IMR-90 (cell line): ENCODE measurements at regions not wholly inside any gene's neighbourhood (a gene's known extent, or its start where the extent isn't known, plus 50 kb on each side); places are given as distances from the start of the nearest gene placed in this dataset.

Experiments
- ATAC-seq: fragments of 200-7000 bp; cut with Tn5 transposase; 2 replicates; pipeline ENCODE4 v1.9.1; 2020; ENCODE audit warnings: low read depth, mild to moderate bottlenecking, moderate library complexity
- BruUV-seq: library from RNA; stranded (reverse); fragments of 400-500 nt; replicated peaks from 2 replicates; lab custom pipeline; 2021; lab: Mats Ljungman, UMichigan
- CTCF ChIA-PET: fragments of 300-600 bp; formaldehyde crosslinking; extraction: SDS; loops from one replicate; lab custom pipeline; 2021; ENCODE audit warnings: antibody characterized with exemption; lab: Yijun Ruan, JAX
- POLR2A ChIA-PET: fragments of 300-600 bp; sonication (Branson Sonifier 250); formaldehyde crosslinking; loops from one replicate; lab custom pipeline; 2022; ENCODE audit warnings: antibody characterized with exemption; ENCODE audit not compliant: unreplicated experiment; lab: Charles Lee
- DNase-seq: peaks from one replicate; pipeline ENCODE4 v3.0.0; 2013
- H2AFZ ChIP-seq: replicated peaks from 2 replicates; pipeline ENCODE3; 2013; ENCODE audit warnings: low read length, mild to moderate bottlenecking; ENCODE audit not compliant: poor library complexity
- H2AK5ac ChIP-seq: 2 replicates; pipeline ENCODE4 v1.6.1; 2013; ENCODE audit warnings: low read depth, low read length, inconsistent platforms
- H2AK9ac ChIP-seq: replicated peaks from 2 replicates; pipeline ENCODE3; 2013; ENCODE audit warnings: mild to moderate bottlenecking, low read depth, low read length, moderate library complexity; ENCODE audit not compliant: poor library complexity
- H2BK120ac ChIP-seq: 2 replicates; pipeline ENCODE4 v1.6.1; 2013; ENCODE audit warnings: low read depth, low read length, inconsistent platforms
- H2BK15ac ChIP-seq: 3 replicates; pipeline ENCODE4 v1.6.1; 2013; ENCODE audit warnings: low read depth, low read length, inconsistent platforms
- H2BK20ac ChIP-seq: 2 replicates; pipeline ENCODE4 v1.6.1; 2013; ENCODE audit warnings: low read depth, mild to moderate bottlenecking, inconsistent platforms, low read length, moderate library complexity
- H2BK5ac ChIP-seq: 2 replicates; pipeline ENCODE4 v1.6.1; 2013; ENCODE audit warnings: mild to moderate bottlenecking, low read depth, low read length, inconsistent platforms; ENCODE audit not compliant: poor library complexity, severe bottlenecking
- H3K14ac ChIP-seq: replicated peaks from 2 replicates; pipeline ENCODE4 v1.6.1; 2013; ENCODE audit warnings: low read depth, low read length, inconsistent platforms
- H3K18ac ChIP-seq: 2 replicates; pipeline ENCODE4 v1.6.1; 2013; ENCODE audit warnings: low read depth, low read length, control low read depth
- H3K23ac ChIP-seq: 2 replicates; pipeline ENCODE4 v1.6.1; 2013; ENCODE audit warnings: low read depth, low read length, inconsistent platforms
- H3K27ac ChIP-seq: 2 replicates; pipeline ENCODE4 v1.5.1; 2013; ENCODE audit warnings: mild to moderate bottlenecking, control low read depth, low read length; ENCODE audit not compliant: insufficient read depth
- H3K27me3 ChIP-seq: 2 replicates; pipeline ENCODE4 v1.6.1; 2013; ENCODE audit warnings: low read length; ENCODE audit not compliant: control insufficient read depth, insufficient read depth
- H3K36me3 ChIP-seq: 2 replicates; pipeline ENCODE4 v1.6.1; 2013; ENCODE audit warnings: low read length, mixed read lengths; ENCODE audit not compliant: control insufficient read depth, insufficient read depth
- H3K4ac ChIP-seq: 2 replicates; pipeline ENCODE4 v1.6.1; 2013; ENCODE audit warnings: low read depth, low read length, inconsistent platforms
- H3K4me1 ChIP-seq: 2 replicates; pipeline ENCODE4 v1.6.1; 2013; ENCODE audit warnings: low read length, mixed read lengths; ENCODE audit not compliant: control insufficient read depth, insufficient read depth
- H3K4me2 ChIP-seq: 2 replicates; pipeline ENCODE4 v1.6.1; 2013; ENCODE audit warnings: low read depth, mild to moderate bottlenecking, control low read depth, low read length, moderate library complexity
- H3K4me3 ChIP-seq: 2 replicates; pipeline ENCODE4 v1.5.1; 2013; ENCODE audit warnings: low read depth, mild to moderate bottlenecking, control low read depth, low read length, moderate library complexity; ENCODE audit not compliant: insufficient read depth
- H3K56ac ChIP-seq: 2 replicates; pipeline ENCODE4 v1.6.1; 2013; ENCODE audit warnings: low read length, inconsistent platforms; ENCODE audit not compliant: insufficient read depth; ENCODE audit errors: extremely low read depth
- H3K79me1 ChIP-seq, 2 experiments: 2 replicates each; pipeline ENCODE4 v1.6.1; 2013; ENCODE audit warnings: low read length in 2 of 2, inconsistent platforms in 1 of 2, low read depth in 1 of 2
- H3K9ac ChIP-seq: 2 replicates; pipeline ENCODE4 v1.6.1; 2013; ENCODE audit warnings: low read depth, low read length, control low read depth
- H3K9me1 ChIP-seq: 2 replicates; pipeline ENCODE4 v1.6.1; 2013; ENCODE audit warnings: low read length, inconsistent platforms; ENCODE audit not compliant: insufficient read depth
- H3K9me3 ChIP-seq: 2 replicates; pipeline ENCODE4 v1.6.1; 2013; ENCODE audit warnings: low read length; ENCODE audit not compliant: control insufficient read depth, insufficient read depth
- H4K20me1 ChIP-seq: 2 replicates; pipeline ENCODE4 v1.6.1; 2013; ENCODE audit warnings: low read length, inconsistent platforms; ENCODE audit not compliant: insufficient read depth
- H4K5ac ChIP-seq: 2 replicates; pipeline ENCODE4 v1.6.1; 2013; ENCODE audit warnings: mild to moderate bottlenecking, low read depth, low read length, control low read depth
- H4K8ac ChIP-seq, 2 experiments: 2 replicates each; pipeline ENCODE4 v1.6.1; 2013; ENCODE audit warnings: low read depth in 2 of 2, low read length in 2 of 2, control low read depth in 1 of 2, inconsistent platforms in 1 of 2
- H4K91ac ChIP-seq: 2 replicates; pipeline ENCODE4 v1.6.1; 2013; ENCODE audit warnings: low read depth, low read length, inconsistent platforms; ENCODE audit not compliant: insufficient read depth
- BHLHE40 ChIP-seq: fragments of 150-350 bp; IDR thresholded peaks from 2 replicates; pipeline ENCODE4 v1.6.1; 2016; ENCODE audit warnings: mild to moderate bottlenecking, low read depth, low read length
- CEBPB ChIP-seq: IDR thresholded peaks from 2 replicates; pipeline ENCODE4 v1.6.1; 2012; ENCODE audit warnings: low read depth, low read length, improper control_type of control experiment
- CHD1 ChIP-seq: IDR thresholded peaks from 2 replicates; pipeline ENCODE4 v1.6.1; 2012; ENCODE audit warnings: low read depth, low read length, improper control_type of control experiment
- CTCF ChIP-seq: conservative IDR thresholded peaks from 2 replicates; pipeline ENCODE4 v1.5.1; 2012; ENCODE audit warnings: mild to moderate bottlenecking, low read depth, low read length, improper control_type of control experiment
- ELK1 ChIP-seq: fragments of 150-350 bp; IDR thresholded peaks from 2 replicates; pipeline ENCODE4 v1.6.1; 2016; ENCODE audit warnings: low read depth, mild to moderate bottlenecking, low read length, moderate library complexity, borderline replicate concordance
- FOS ChIP-seq: fragments of 150-350 bp; IDR thresholded peaks from 2 replicates; pipeline ENCODE4 v1.6.1; 2016; ENCODE audit warnings: low read depth, low read length
- MAFK ChIP-seq: IDR thresholded peaks from 2 replicates; pipeline ENCODE4 v1.6.1; 2012; ENCODE audit warnings: low read depth, low read length, improper control_type of control experiment
- MAZ ChIP-seq: IDR thresholded peaks from 2 replicates; pipeline ENCODE4 v1.6.1; 2012; ENCODE audit warnings: low read depth, mild to moderate bottlenecking, low read length, improper control_type of control experiment, moderate library complexity, borderline replicate concordance
- MXI1 ChIP-seq: IDR thresholded peaks from 2 replicates; pipeline ENCODE4 v1.6.1; 2012; ENCODE audit warnings: low read depth, mild to moderate bottlenecking, low read length, moderate library complexity, borderline replicate concordance
- NFE2L2 ChIP-seq: fragments of 150-350 bp; IDR thresholded peaks from 2 replicates; pipeline ENCODE4 v1.6.1; 2016; ENCODE audit warnings: low read depth, mild to moderate bottlenecking, low read length
- POLR2A ChIP-seq: IDR thresholded peaks from 2 replicates; pipeline ENCODE4 v1.6.1; 2012; ENCODE audit warnings: mild to moderate bottlenecking, low read depth, low read length
- RAD21 ChIP-seq: IDR thresholded peaks from 2 replicates; pipeline ENCODE4 v1.6.1; 2012; ENCODE audit warnings: low read length, improper control_type of control experiment
- RCOR1 ChIP-seq: IDR thresholded peaks from 2 replicates; pipeline ENCODE4 v1.6.1; 2012; ENCODE audit warnings: mild to moderate bottlenecking, low read length, improper control_type of control experiment; ENCODE audit not compliant: insufficient replicate concordance
- RFX5 ChIP-seq: IDR thresholded peaks from 2 replicates; pipeline ENCODE4 v1.8.0; 2012; ENCODE audit warnings: low read depth, mild to moderate bottlenecking, low read length, moderate library complexity
- SMC3 ChIP-seq: fragments of 150-350 bp; IDR thresholded peaks from 2 replicates; pipeline ENCODE4 v1.6.1; 2016; ENCODE audit warnings: low read depth, mild to moderate bottlenecking, antibody characterized with exemption, low read length, moderate library complexity
- USF2 ChIP-seq: fragments of 150-350 bp; IDR thresholded peaks from 2 replicates; pipeline ENCODE4 v1.6.1; 2017; ENCODE audit warnings: mild to moderate bottlenecking, antibody characterized with exemption, low read length, low read depth
- WGBS, 2 experiments: methylation state at CpG; one replicate each; pipeline versions ENCODE4 v1.1.5 to v1.1.7; 2013; ENCODE audit warnings: missing lambda C conversion rate in 2 of 2; ENCODE audit not compliant: insufficient read length in 1 of 2; ENCODE audit errors: extremely low coverage in 2 of 2; 5-methylcytosine and 5-hydroxymethylcytosine counted together
- dilution Hi-C: fragments of 300-500 bp; cut with HindIII; formaldehyde crosslinking; loops from one replicate; pipeline ENCODE4 v1.14.3; 2018; ENCODE audit warnings: low sequenced_read_pairs; ENCODE audit not compliant: unreplicated experiment
- in situ Hi-C: fragments of 300-500 bp; cut with MboI; formaldehyde crosslinking; loops from 3 replicates; pipeline ENCODE4 v1.14.3; 2019; ENCODE audit warnings: low sequenced_read_pairs, inconsistent platforms, mixed read lengths
- intact Hi-C: fragments of 100-400 bp; cut with micrococcal nuclease; formaldehyde crosslinking; loops from 2 replicates; pipeline ENCODE4 v1.10.0; 2022

DNA sequence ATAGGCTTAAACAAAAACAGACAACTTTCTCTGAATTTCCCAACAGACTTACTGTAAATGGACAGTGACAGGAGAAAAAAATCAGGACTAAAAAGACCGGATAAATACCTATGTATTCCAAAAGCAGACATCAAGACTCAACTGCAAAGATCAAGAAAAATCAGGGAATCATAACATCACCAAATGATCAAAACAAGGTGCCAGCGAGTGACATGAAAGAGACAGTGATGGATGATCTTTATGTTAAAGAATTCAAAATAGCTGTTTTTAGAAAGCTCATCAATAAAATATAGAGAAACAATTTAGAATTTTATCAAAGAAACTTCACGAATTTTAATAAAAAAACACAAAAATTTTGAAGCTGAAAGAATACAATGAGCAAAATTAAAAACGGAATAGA, 952.5 kb upstream of the ATXN7L3B start:
- BruUV-seq = no TSS peak
- Histone ChIP-seq H4K8ac (no peak overlapping the region), H3K56ac (no peak overlapping the region), H3K4me3 (no peak overlapping the region), H2BK120ac (no peak overlapping the region), H2BK5ac (no peak overlapping the region), H4K5ac (no peak overlapping the region), H3K14ac (no peak overlapping the region), H4K20me1 (no peaks in the 10 kb centered on the region), H3K23ac (no peak overlapping the region), H3K79me1 (no peaks in the 10 kb centered on the region), H2AFZ (no peak overlapping the region), H3K9me3 (peaks cover 13% of the 10 kb centered on the region), H2AK9ac (no peak overlapping the region), H3K9ac (no peak overlapping the region), H3K4me2 (no peak overlapping the region), H3K27me3 (no peaks in the 10 kb centered on the region), H2AK5ac (no peak overlapping the region), H3K4me1 (no peaks in the 10 kb centered on the region), H3K4ac (no peak overlapping the region), H3K9me1 (no peaks in the 10 kb centered on the region), H2BK15ac (no peak overlapping the region), H3K18ac (no peak overlapping the region), H3K27ac (no peak overlapping the region), H4K91ac (no peak overlapping the region), H2BK20ac (no peak overlapping the region), H3K36me3 (no peaks in the 10 kb centered on the region)
- dilution Hi-C loops (no loop called here), in situ Hi-C loops (no loop called here), intact Hi-C loops (no loop called here)
- CTCF ChIA-PET = interaction anchor here (0.8 kb wide), 1 partner anchor 43 kb away, joined by 3 read pairs; no protein-coding TSS in a partner anchor
- TF ChIP-seq MXI1 (no peak), RCOR1 (no peak), USF2 (no peak), FOS (no peak), ELK1 (no peak), MAZ (no peak), RFX5 (no peak), BHLHE40 (no peak), MAFK (no peak), CTCF (no peak), RAD21 (no peak), CEBPB (no peak), POLR2A (no peak), CHD1 (no peak), NFE2L2 (no peak), SMC3 (no peak)
- ATAC-seq (no peak), DNase-seq (no peak)
- WGBS, 2 experiments = no CpG with 5 or more reads among the region's 4 CpGs
- POLR2A ChIA-PET = no interaction called here
